ENCODE measurements at regions not wholly inside any gene's neighbourhood (a gene's known extent, or its start where the extent isn't known, plus 50 kb on each side); places are given as distances from the start of the nearest gene placed in this dataset.

GRCh38 chr12:85519163-85519562 is 239.1 kb downstream of the ALX1 start:
- TF ChIP-seq EZH2 (IDR thresholded peaks at IDR 0.05; ENCODE audit: borderline replicate concordance, low read depth, low read length, severe bottlenecking): no peak
- no peak for TF ChIP-seq GATA2 (IDR thresholded peaks at IDR 0.05; ENCODE audit: insufficient read depth, insufficient read length, low read depth, low read length)
- no peak for TF ChIP-seq CTCF (IDR thresholded peaks at IDR 0.05; ENCODE audit: extremely low read depth in 1 of 2, insufficient read depth in 1 of 2, low read depth in 1 of 2, low read length in 2 of 2)
- no peak for TF ChIP-seq MYC (IDR thresholded peaks at IDR 0.05; ENCODE audit: low read depth, low read length)
- no peak for TF ChIP-seq FOS (IDR thresholded peaks at IDR 0.05; ENCODE audit: borderline replicate concordance, insufficient read depth, low read length)
- TF ChIP-seq POLR2A (IDR thresholded peaks at IDR 0.05; ENCODE audit: low read depth, low read length): no peak
- TF ChIP-seq MAX (IDR thresholded peaks at IDR 0.05; ENCODE audit: insufficient read depth, insufficient read length): no peak
- no peak overlapping the region for H2AFZ ChIP-seq (ENCODE audit: low read depth, low read length)
- H3K4me3 ChIP-seq (replicated peaks in 1 of 3; ENCODE audit: insufficient read depth in 1 of 3, low read depth in 1 of 3, low read length in 3 of 3): no peak overlapping the region
- no peaks in the 10 kb centered on the region for H3K79me2 ChIP-seq (ENCODE audit: control insufficient read depth, insufficient read depth, low read length)
- no peaks in the 10 kb centered on the region for H3K36me3 ChIP-seq (ENCODE audit: control insufficient read depth in 2 of 2, extremely low read depth in 1 of 2, insufficient read depth in 2 of 2, low read length in 2 of 2)
- ChIA-PET CTCF (interaction anchor here (1.1 kb wide), 2 partner anchors 10 to 12 kb away, joined by 3 read pairs; no protein-coding TSS in a partner anchor), POLR2A (no interaction called here)
- no peak overlapping the region for H3K9ac ChIP-seq (replicated peaks; ENCODE audit: extremely low read depth, insufficient read depth, low read length)
- H3K4me2 ChIP-seq (ENCODE audit: insufficient read depth, low read length): no peak overlapping the region
- intact Hi-C loops (cut with micrococcal nuclease): no loop called here
- no TSS peak for BruUV-seq (replicated peaks)
- H3K9me3 ChIP-seq (replicated peaks; ENCODE audit: control insufficient read depth, insufficient read depth, low read length): no peaks in the 10 kb centered on the region
- dilution Hi-C loops (cut with MboI; ENCODE audit: extremely low pct_ligation_motif_present, low sequenced_read_pairs): no loop called here
- H4K20me1 ChIP-seq (replicated peaks; ENCODE audit: control insufficient read depth, extremely low read depth, insufficient read depth, low read length): no peaks in the 10 kb centered on the region
- H3K27ac ChIP-seq (ENCODE audit: insufficient read depth, low read depth, low read length): no peak overlapping the region
- FAIRE-seq (no peak), DNase-seq (ENCODE audit: low read depth, low spot score) (no peak)
- no peaks in the 10 kb centered on the region for H3K27me3 ChIP-seq (ENCODE audit: control insufficient read depth in 2 of 2, insufficient read depth in 2 of 2, low read length in 2 of 2)
- H3K9me1 ChIP-seq (replicated peaks; ENCODE audit: control insufficient read depth, extremely low read depth, insufficient read depth, low read length): no peaks in the 10 kb centered on the region
- no peaks in the 10 kb centered on the region for H3K4me1 ChIP-seq (ENCODE audit: control insufficient read depth, extremely low read depth, insufficient read depth, low read length)
